Hematopoietic multipotent progenitor cell treated with erythropoietin and hydrocortisone succinate and interleukin-3 and kit ligand, for 8 days (in vitro differentiated cells): ENCODE measurements at regions not wholly inside any gene's neighbourhood (a gene's known extent, or its start where the extent isn't known, plus 50 kb on each side); places are given as distances from the start of the nearest gene placed in this dataset.
"Not testable (repeated sequence)": the region's sequence is repeated elsewhere in the genome, so short reads cannot be mapped to it uniquely, and the experiment has no call there.

ENCODE experiments used
- DNase-seq: peaks from one replicate; pipeline ENCODE4 v3.0.0-alpha.2; 2015

GRCh38 chrY:18906198-18906597 lies 132.7 kb upstream of the HSFY2 start:
- DNase-seq: not testable (repeated sequence)

DNA sequence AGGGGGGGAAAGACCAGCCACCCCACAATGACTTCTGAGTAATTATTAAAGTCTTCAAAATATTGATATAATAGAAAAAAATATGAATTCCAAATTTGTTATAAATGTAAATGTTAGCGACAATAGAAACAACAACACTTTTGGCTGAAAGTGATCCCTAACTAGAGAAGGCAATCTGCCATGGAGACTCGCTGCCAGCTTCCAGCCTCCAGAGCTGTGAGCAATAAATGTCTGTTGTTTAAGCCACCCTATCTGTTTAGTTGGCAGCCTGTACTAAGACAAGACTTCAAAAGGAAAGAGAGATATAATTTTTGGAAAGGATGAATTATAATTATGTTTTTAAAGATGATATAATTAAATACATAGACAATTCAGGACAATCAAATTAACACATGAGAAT lies 130.8 kb upstream of the HSFY2 start:
- DNase-seq: no peak

- DNase-seq: no peak
Measured at GRCh38 chrY:18891994-18892393, 118.5 kb upstream of the HSFY2 start.

DNA sequence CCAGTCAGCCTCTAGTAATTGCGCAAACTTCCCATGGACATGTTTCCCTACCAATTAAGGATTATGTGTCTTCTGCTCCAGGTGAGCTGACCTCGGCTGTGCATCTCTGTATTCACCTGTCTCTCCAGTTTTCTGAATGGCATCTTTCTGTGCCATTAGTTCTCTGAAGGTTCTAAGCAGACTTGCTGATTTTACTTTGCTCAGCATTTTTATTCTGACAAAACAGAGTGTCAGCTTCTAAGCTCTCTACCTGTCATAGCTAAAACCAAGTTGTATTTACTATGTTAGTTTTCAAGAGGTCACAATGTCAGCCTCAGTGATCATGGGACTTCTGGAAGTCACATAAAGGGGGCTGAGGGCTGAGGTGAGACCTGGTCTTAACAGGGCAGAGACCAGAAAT lies 116.0 kb upstream of the HSFY2 start:
- no peak for DNase-seq

- no peak for DNase-seq
Measured at GRCh38 chrY:18884748-18885147, 111.2 kb upstream of the HSFY2 start.

DNA sequence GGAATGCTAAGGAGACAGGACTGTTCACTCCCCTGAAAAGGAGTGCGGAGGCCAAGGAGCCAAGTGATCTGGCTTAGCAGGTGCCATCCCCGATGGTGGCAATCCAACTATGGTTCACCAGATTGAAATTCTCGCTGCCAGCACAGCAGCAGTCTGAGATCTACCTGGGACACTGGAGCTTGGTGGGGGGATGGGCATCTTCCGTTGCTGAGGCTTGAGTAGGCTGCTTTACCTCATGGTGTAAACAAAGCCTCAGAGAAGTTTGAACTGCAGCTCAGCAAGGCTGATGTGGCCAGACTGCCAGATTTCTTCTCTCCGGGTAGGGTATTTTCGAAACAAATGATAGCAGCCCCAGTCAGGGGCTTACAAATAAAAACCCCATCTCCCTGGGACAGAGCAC lies 95.6 kb upstream of the HSFY2 start:
- DNase-seq: not testable (repeated sequence)

GRCh38 chrY:18866887-18867551 lies 93.5 kb upstream of the HSFY2 start:
- DNase-seq: not testable (repeated sequence)

DNA sequence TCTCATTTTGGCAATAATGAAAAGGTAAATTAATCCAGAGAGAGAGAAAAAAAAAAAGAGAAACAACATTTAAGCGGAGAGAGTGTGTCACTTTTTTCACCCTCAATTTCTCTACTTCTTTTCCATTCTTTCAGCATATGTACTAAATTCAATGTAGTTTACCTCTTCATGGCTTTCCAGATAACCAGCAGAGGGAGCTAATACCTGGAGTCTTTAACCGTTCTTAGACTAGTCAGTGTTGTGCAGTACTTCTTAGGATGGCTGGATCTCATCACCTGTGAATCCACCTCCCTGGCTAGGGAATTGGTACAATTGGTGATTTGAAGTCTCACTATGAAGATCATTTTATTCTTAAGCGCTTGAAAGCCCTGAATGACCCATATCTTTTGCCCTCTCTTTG lies 87.3 kb upstream of the HSFY2 start:
- not testable (repeated sequence) for DNase-seq

GRCh38 chrY:18858484-18859191 lies 85.1 kb upstream of the HSFY2 start:
- not testable (repeated sequence) for DNase-seq

- not testable (repeated sequence) for DNase-seq
Measured at GRCh38 chrY:18855184-18855583, 81.6 kb upstream of the HSFY2 start.

- not testable (repeated sequence) for DNase-seq
Measured at GRCh38 chrY:18853323-18853722, 79.8 kb upstream of the HSFY2 start.

GRCh38 chrY:18836643-18837042 lies 63.1 kb upstream of the HSFY2 start:
- DNase-seq: not testable (repeated sequence)
